B cell (primary cell): ENCODE measurements at regions not wholly inside any gene's neighbourhood (a gene's known extent, or its start where the extent isn't known, plus 50 kb on each side); places are given as distances from the start of the nearest gene placed in this dataset.

Experiments used
- CTCF ChIP-seq: fragments of 200-600 bp; IDR thresholded peaks from one replicate; pipeline ENCODE4 v1.8.0; 2022; ENCODE audit warnings: antibody characterized with exemption, mild to moderate bottlenecking
- EZH2 ChIP-seq: IDR thresholded peaks from 2 replicates; pipeline ENCODE4 v1.6.1; 2012; ENCODE audit warnings: borderline replicate concordance, low read depth, mild to moderate bottlenecking, moderate library complexity, low read length; ENCODE audit not compliant: insufficient read depth, poor library complexity, severe bottlenecking

GRCh38 chr21:38912102-38912629 lies 106.4 kb downstream of the ETS2 start:
- TF ChIP-seq CTCF (no peak), EZH2 (no peak)
